Central memory CD8-positive, alpha-beta T cell (primary cell): ENCODE measurements at regions not wholly inside any gene's neighbourhood (a gene's known extent, or its start where the extent isn't known, plus 50 kb on each side); places are given as distances from the start of the nearest gene placed in this dataset.
"Not testable (repeated sequence)": the region's sequence is repeated elsewhere in the genome, so short reads cannot be mapped to it uniquely, and the experiment has no call there.

ENCODE experiments used
- ATAC-seq: fragments of 150-1000 bp; cut with Tn5 transposase; replicated peaks from 2 replicates; pipeline ENCODE4 v1.10.0; 2022; ENCODE audit warnings: mild to moderate bottlenecking, moderate FRiP score, moderate number of reproducible peaks; ENCODE audit not compliant: poor library complexity, severe bottlenecking; ENCODE audit errors: extremely low read depth
- DNase-seq, 2 donors: peaks; one replicate each; pipeline ENCODE4 v3.0.0; 2021; ENCODE audit warnings: low spot score in 2 of 2
- H3K27ac Mint-ChIP-seq: one replicate; pipeline ENCODE4 v1.8.0; 2022; ENCODE audit warnings: low read depth, mild to moderate bottlenecking, moderate library complexity, mixed read lengths
- H3K27me3 Mint-ChIP-seq: one replicate; pipeline ENCODE4 v1.8.0; 2022; ENCODE audit warnings: mixed read lengths
- H3K36me3 Mint-ChIP-seq: one replicate; pipeline ENCODE4 v1.8.0; 2022; ENCODE audit warnings: mild to moderate bottlenecking, moderate library complexity, mixed read lengths; ENCODE audit not compliant: insufficient read depth
- H3K4me1 Mint-ChIP-seq: one replicate; pipeline ENCODE4 v1.8.0; 2022; ENCODE audit warnings: mixed read lengths
- H3K4me3 Mint-ChIP-seq: one replicate; pipeline ENCODE4 v1.8.0; 2022; ENCODE audit warnings: mild to moderate bottlenecking, moderate library complexity, mixed read lengths
- H3K9me3 Mint-ChIP-seq: one replicate; pipeline ENCODE4 v1.8.0; 2022; ENCODE audit warnings: mixed read lengths

GRCh38 chr10:28459453-28460144 lies 73.3 kb upstream of the WAC start:
- H3K27me3 Mint-ChIP-seq: peaks cover 86% of the 10 kb centered on the region
- no peaks in the 10 kb centered on the region for H3K9me3 Mint-ChIP-seq
- ATAC-seq (no peak), DNase-seq (no peak)
- H3K4me1 Mint-ChIP-seq: no peaks in the 10 kb centered on the region
- H3K4me3 Mint-ChIP-seq: no peak overlapping the region
- H3K36me3 Mint-ChIP-seq: no peaks in the 10 kb centered on the region
- no peak overlapping the region for H3K27ac Mint-ChIP-seq

GRCh38 chr10:28463141-28463540 lies 69.8 kb upstream of the WAC start:
- ATAC-seq (no peak), DNase-seq (no peak)
- no peak overlapping the region for H3K4me3 Mint-ChIP-seq
- H3K27ac Mint-ChIP-seq: no peak overlapping the region
- peaks cover 73% of the 10 kb centered on the region for H3K27me3 Mint-ChIP-seq
- H3K9me3 Mint-ChIP-seq: no peaks in the 10 kb centered on the region
- H3K4me1 Mint-ChIP-seq: no peaks in the 10 kb centered on the region
- H3K36me3 Mint-ChIP-seq: no peaks in the 10 kb centered on the region

- ATAC-seq: no peak
- Mint-ChIP-seq H3K27me3 (peaks cover 66% of the 10 kb centered on the region), H3K36me3 (no peaks in the 10 kb centered on the region), H3K9me3 (no peaks in the 10 kb centered on the region), H3K27ac (no peak overlapping the region), H3K4me1 (no peaks in the 10 kb centered on the region), H3K4me3 (no peak overlapping the region)
- no peak for DNase-seq
Observed at GRCh38 chr10:28463676-28464395, 69.1 kb upstream of the WAC start.

GRCh38 chr10:28467615-28468014 lies 65.3 kb upstream of the WAC start:
- H3K4me1 Mint-ChIP-seq: no peaks in the 10 kb centered on the region
- H3K36me3 Mint-ChIP-seq: no peaks in the 10 kb centered on the region
- H3K9me3 Mint-ChIP-seq: no peaks in the 10 kb centered on the region
- no peak overlapping the region for H3K4me3 Mint-ChIP-seq
- no peak for ATAC-seq
- H3K27ac Mint-ChIP-seq: no peak overlapping the region
- DNase-seq: no peak
- H3K27me3 Mint-ChIP-seq: peaks cover 55% of the 10 kb centered on the region

GRCh38 chr10:28468707-28469483 lies 64.0 kb upstream of the WAC start:
- DNase-seq (no peak), ATAC-seq (no peak)
- H3K4me1 Mint-ChIP-seq: no peaks in the 10 kb centered on the region
- no peaks in the 10 kb centered on the region for H3K9me3 Mint-ChIP-seq
- no peak overlapping the region for H3K4me3 Mint-ChIP-seq
- no peaks in the 10 kb centered on the region for H3K36me3 Mint-ChIP-seq
- peaks cover 51% of the 10 kb centered on the region for H3K27me3 Mint-ChIP-seq
- no peak overlapping the region for H3K27ac Mint-ChIP-seq

GRCh38 chr10:28470873-28471651 lies 61.9 kb upstream of the WAC start:
- no peaks in the 10 kb centered on the region for H3K4me1 Mint-ChIP-seq
- H3K27me3 Mint-ChIP-seq: peaks cover 42% of the 10 kb centered on the region
- H3K9me3 Mint-ChIP-seq: no peaks in the 10 kb centered on the region
- H3K36me3 Mint-ChIP-seq: no peaks in the 10 kb centered on the region
- no peak overlapping the region for H3K27ac Mint-ChIP-seq
- no peak overlapping the region for H3K4me3 Mint-ChIP-seq
- ATAC-seq: no peak
- DNase-seq: no peak

GRCh38 chr10:28471652-28472050 lies 61.3 kb upstream of the WAC start:
- ATAC-seq: no peak
- Mint-ChIP-seq H3K27me3 (peaks cover 42% of the 10 kb centered on the region), H3K36me3 (no peaks in the 10 kb centered on the region), H3K4me1 (no peaks in the 10 kb centered on the region), H3K4me3 (no peak overlapping the region), H3K27ac (no peak overlapping the region), H3K9me3 (no peaks in the 10 kb centered on the region)
- DNase-seq: no peak

GRCh38 chr10:28478646-28479045 lies 54.3 kb upstream of the WAC start:
- no peaks in the 10 kb centered on the region for H3K36me3 Mint-ChIP-seq
- ATAC-seq: no peak
- no peak overlapping the region for H3K27ac Mint-ChIP-seq
- H3K9me3 Mint-ChIP-seq: no peaks in the 10 kb centered on the region
- no peaks in the 10 kb centered on the region for H3K4me1 Mint-ChIP-seq
- peaks cover 48% of the 10 kb centered on the region for H3K27me3 Mint-ChIP-seq
- DNase-seq: no peak
- no peak overlapping the region for H3K4me3 Mint-ChIP-seq

GRCh38 chr10:28479425-28479865 lies 53.5 kb upstream of the WAC start:
- no peaks in the 10 kb centered on the region for H3K9me3 Mint-ChIP-seq
- no peak overlapping the region for H3K27ac Mint-ChIP-seq
- ATAC-seq (no peak), DNase-seq (no peak)
- no peaks in the 10 kb centered on the region for H3K36me3 Mint-ChIP-seq
- H3K27me3 Mint-ChIP-seq: peaks cover 45% of the 10 kb centered on the region
- no peaks in the 10 kb centered on the region for H3K4me1 Mint-ChIP-seq
- H3K4me3 Mint-ChIP-seq: no peak overlapping the region

GRCh38 chr10:28479927-28480627 lies 52.8 kb upstream of the WAC start:
- H3K27ac Mint-ChIP-seq: no peak overlapping the region
- DNase-seq (no peak), ATAC-seq (no peak)
- no peaks in the 10 kb centered on the region for H3K9me3 Mint-ChIP-seq
- no peaks in the 10 kb centered on the region for H3K36me3 Mint-ChIP-seq
- H3K4me3 Mint-ChIP-seq: no peak overlapping the region
- no peaks in the 10 kb centered on the region for H3K4me1 Mint-ChIP-seq
- peaks cover 45% of the 10 kb centered on the region for H3K27me3 Mint-ChIP-seq

- Mint-ChIP-seq H3K4me3 (no peak overlapping the region), H3K27ac (no peak overlapping the region), H3K36me3 (no peaks in the 10 kb centered on the region), H3K9me3 (no peaks in the 10 kb centered on the region), H3K4me1 (no peaks in the 10 kb centered on the region), H3K27me3 (peaks cover 43% of the 10 kb centered on the region)
- no peak for ATAC-seq
- DNase-seq: no peak
Observed at GRCh38 chr10:28480628-28480965, 52.3 kb upstream of the WAC start.

- not testable (repeated sequence) for DNase-seq, H3K4me1 Mint-ChIP-seq, ATAC-seq, H3K27ac Mint-ChIP-seq, H3K9me3 Mint-ChIP-seq, H3K36me3 Mint-ChIP-seq, H3K4me3 Mint-ChIP-seq
- peaks cover 35% of the 10 kb centered on the region for H3K27me3 Mint-ChIP-seq
Observed at GRCh38 chr10:28481346-28481745, 51.6 kb upstream of the WAC start.
